Fibroblast of pulmonary artery (primary cell): ENCODE measurements at regions not wholly inside any gene's neighbourhood (a gene's known extent, or its start where the extent isn't known, plus 50 kb on each side); places are given as distances from the start of the nearest gene placed in this dataset.

ENCODE experiments used
- DNase-seq: peaks from one replicate; pipeline ENCODE4 v3.0.0-alpha.2; 2010; ENCODE audit warnings: low read depth
- H3K4me3 ChIP-seq: replicated peaks from 2 replicates; pipeline ENCODE4 v1.5.1; 2011; ENCODE audit warnings: low read depth, mild to moderate bottlenecking, control low read depth, low read length, moderate library complexity
- CTCF ChIP-seq: IDR thresholded peaks from 2 replicates; pipeline ENCODE4 v1.5.1; 2011; ENCODE audit warnings: mild to moderate bottlenecking, control low read depth, low read length, inconsistent platforms; ENCODE audit errors: missing control alignments

- no peak for TF ChIP-seq CTCF
- no peak overlapping the region for H3K4me3 ChIP-seq
- no peak for DNase-seq
These were observed 379.2 kb upstream of the ZFHX3 start for GRCh38 chr16:73427164-73427563.

GRCh38 chr16:73426433-73427160, 378.7 kb upstream of the ZFHX3 start:
- no peak for TF ChIP-seq CTCF
- no peak overlapping the region for H3K4me3 ChIP-seq
- no peak for DNase-seq

GRCh38 chr16:73420676-73421075, 372.7 kb upstream of the ZFHX3 start:
- DNase-seq = no peak
- TF ChIP-seq CTCF = no peak
- H3K4me3 ChIP-seq = no peak overlapping the region

GRCh38 chr16:73420244-73420643, 372.3 kb upstream of the ZFHX3 start:
- no peak for TF ChIP-seq CTCF
- H3K4me3 ChIP-seq = no peak overlapping the region
- DNase-seq = no peak

GRCh38 chr16:73418691-73419090, 370.8 kb upstream of the ZFHX3 start:
- no peak for TF ChIP-seq CTCF
- DNase-seq = no peak
- H3K4me3 ChIP-seq = no peak overlapping the region

- no peak overlapping the region for H3K4me3 ChIP-seq
- no peak for DNase-seq
- TF ChIP-seq CTCF = no peak
These were observed 370.1 kb upstream of the ZFHX3 start for GRCh38 chr16:73418051-73418450.

GRCh38 chr16:73415286-73415685, 367.4 kb upstream of the ZFHX3 start:
- no peak for DNase-seq
- H3K4me3 ChIP-seq = no peak overlapping the region
- no peak for TF ChIP-seq CTCF
